ENCODE measurements at regions not wholly inside any gene's neighbourhood (a gene's known extent, or its start where the extent isn't known, plus 50 kb on each side); places are given as distances from the start of the nearest gene placed in this dataset.

GRCh38 chr5:5014586-5015235, 125.4 kb upstream of the ADAMTS16 start:
- Histone ChIP-seq H3K4ac (ENCODE audit: low read depth, low read length) (no peak overlapping the region), H3K23me2 (ENCODE audit: insufficient read length, low read depth, low read length, poor library complexity, severe bottlenecking) (no peaks in the 10 kb centered on the region), H3K4me1 (ENCODE audit: insufficient read depth, low read length) (peaks cover 2% of the 10 kb centered on the region; the same call in 1 of the 2 replicates), H3K18ac (ENCODE audit: insufficient read length, low read depth, low read length) (no peak overlapping the region), H4K5ac (ENCODE audit: insufficient read length, low read depth, low read length) (no peak overlapping the region), H3K56ac (ENCODE audit: insufficient read length, low read depth, low read length) (no peak overlapping the region), H2BK20ac (ENCODE audit: low read depth, low read length, poor library complexity, severe bottlenecking) (no peak overlapping the region), H3K4me2 (ENCODE audit: insufficient read depth, insufficient read length, low read length) (no peak overlapping the region), H3T11ph (ENCODE audit: low read length) (no peak overlapping the region), H2BK5ac (ENCODE audit: insufficient read length, low read length) (no peak overlapping the region), H3K79me1 (ENCODE audit: insufficient read depth, low read depth, low read length, poor library complexity, severe bottlenecking) (no peaks in the 10 kb centered on the region), H3K9me3 (ENCODE audit: control insufficient read depth, low read depth, low read length) (no peaks in the 10 kb centered on the region), H3K79me2 (ENCODE audit: insufficient read depth, low read length) (no peaks in the 10 kb centered on the region), H4K8ac (replicated peaks; ENCODE audit: insufficient read length, low read depth, low read length) (no peak overlapping the region), H3K27me3 (ENCODE audit: insufficient read depth, low read length) (no peaks in the 10 kb centered on the region), H3K23ac (ENCODE audit: insufficient read length, low read depth, low read length) (no peak overlapping the region), H2AFZ (ENCODE audit: low read length) (no peak overlapping the region), H2BK12ac (ENCODE audit: insufficient read length, low read depth, low read length) (no peak overlapping the region), H2AK5ac (ENCODE audit: insufficient read length, low read length) (no peak overlapping the region), H4K91ac (ENCODE audit: insufficient read length, low read depth, low read length) (no peak overlapping the region), H3K27ac (ENCODE audit: insufficient read length, low read depth, low read length) (no peak overlapping the region), H3K14ac (ENCODE audit: insufficient read depth, low read length) (no peak overlapping the region), H3K9ac (ENCODE audit: extremely low read depth, insufficient read length, low read length) (no peak overlapping the region), H2BK120ac (ENCODE audit: low read depth, low read length, poor library complexity, severe bottlenecking) (no peak overlapping the region), H4K20me1 (ENCODE audit: control insufficient read depth, insufficient read depth, insufficient read length) (no peaks in the 10 kb centered on the region), H2BK15ac (ENCODE audit: low read depth, low read length) (no peak overlapping the region)
- Mint-ChIP-seq H3K9me3 (peaks cover 3 to 5% of the 10 kb centered on the region in 2 experiments; a peak in 3 of 5 replicates), H3K36me3 (ENCODE audit: insufficient read depth in 1 of 3, low read depth in 3 of 3) (no peaks in the 10 kb centered on the region; a peak in 1 of 7 replicates), H3K4me1 (peaks cover 13 to 14% of the 10 kb centered on the region in 2 experiments), H3K27me3 (ENCODE audit: low read depth) (peaks cover 9% of the 10 kb centered on the region), H3K27ac (no peak overlapping the region; a peak in 2 of 7 replicates), H3K4me3 (no peak overlapping the region)
- no CpG with 5 or more reads among the region's 7 CpGs for WGBS (ENCODE audit: extremely low coverage, insufficient read length, low lambda C conversion rate)
- no peak for DNase-seq
- TF ChIP-seq, protein P1, sequence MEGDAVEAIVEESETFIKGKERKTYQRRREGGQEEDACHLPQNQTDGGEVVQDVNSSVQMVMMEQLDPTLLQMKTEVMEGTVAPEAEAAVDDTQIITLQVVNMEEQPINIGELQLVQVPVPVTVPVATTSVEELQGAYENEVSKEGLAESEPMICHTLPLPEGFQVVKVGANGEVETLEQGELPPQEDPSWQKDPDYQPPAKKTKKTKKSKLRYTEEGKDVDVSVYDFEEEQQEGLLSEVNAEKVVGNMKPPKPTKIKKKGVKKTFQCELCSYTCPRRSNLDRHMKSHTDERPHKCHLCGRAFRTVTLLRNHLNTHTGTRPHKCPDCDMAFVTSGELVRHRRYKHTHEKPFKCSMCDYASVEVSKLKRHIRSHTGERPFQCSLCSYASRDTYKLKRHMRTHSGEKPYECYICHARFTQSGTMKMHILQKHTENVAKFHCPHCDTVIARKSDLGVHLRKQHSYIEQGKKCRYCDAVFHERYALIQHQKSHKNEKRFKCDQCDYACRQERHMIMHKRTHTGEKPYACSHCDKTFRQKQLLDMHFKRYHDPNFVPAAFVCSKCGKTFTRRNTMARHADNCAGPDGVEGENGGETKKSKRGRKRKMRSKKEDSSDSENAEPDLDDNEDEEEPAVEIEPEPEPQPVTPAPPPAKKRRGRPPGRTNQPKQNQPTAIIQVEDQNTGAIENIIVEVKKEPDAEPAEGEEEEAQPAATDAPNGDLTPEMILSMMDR (conservative IDR thresholded peaks at IDR 0.05): no peak

Data from H9 (cell line).